IMR-90 (cell line): ENCODE measurements at regions not wholly inside any gene's neighbourhood (a gene's known extent, or its start where the extent isn't known, plus 50 kb on each side); places are given as distances from the start of the nearest gene placed in this dataset.

Experiments
- ATAC-seq: fragments of 200-7000 bp; cut with Tn5 transposase; 2 replicates; pipeline ENCODE4 v1.9.1; 2020; ENCODE audit warnings: low read depth, mild to moderate bottlenecking, moderate library complexity
- BruUV-seq: library from RNA; stranded (reverse); fragments of 400-500 nt; replicated peaks from 2 replicates; lab custom pipeline; 2021; lab: Mats Ljungman, UMichigan
- CTCF ChIA-PET: fragments of 300-600 bp; formaldehyde crosslinking; extraction: SDS; loops from one replicate; lab custom pipeline; 2021; ENCODE audit warnings: antibody characterized with exemption; lab: Yijun Ruan, JAX
- POLR2A ChIA-PET: fragments of 300-600 bp; sonication (Branson Sonifier 250); formaldehyde crosslinking; loops from one replicate; lab custom pipeline; 2022; ENCODE audit warnings: antibody characterized with exemption; ENCODE audit not compliant: unreplicated experiment; lab: Charles Lee
- DNase-seq: peaks from one replicate; pipeline ENCODE4 v3.0.0; 2013
- H2AFZ ChIP-seq: replicated peaks from 2 replicates; pipeline ENCODE3; 2013; ENCODE audit warnings: low read length, mild to moderate bottlenecking; ENCODE audit not compliant: poor library complexity
- H2AK5ac ChIP-seq: 2 replicates; pipeline ENCODE4 v1.6.1; 2013; ENCODE audit warnings: low read depth, low read length, inconsistent platforms
- H2AK9ac ChIP-seq: replicated peaks from 2 replicates; pipeline ENCODE3; 2013; ENCODE audit warnings: mild to moderate bottlenecking, low read depth, low read length, moderate library complexity; ENCODE audit not compliant: poor library complexity
- H2BK120ac ChIP-seq: 2 replicates; pipeline ENCODE4 v1.6.1; 2013; ENCODE audit warnings: low read depth, low read length, inconsistent platforms
- H2BK15ac ChIP-seq: 3 replicates; pipeline ENCODE4 v1.6.1; 2013; ENCODE audit warnings: low read depth, low read length, inconsistent platforms
- H2BK20ac ChIP-seq: 2 replicates; pipeline ENCODE4 v1.6.1; 2013; ENCODE audit warnings: low read depth, mild to moderate bottlenecking, inconsistent platforms, low read length, moderate library complexity
- H2BK5ac ChIP-seq: 2 replicates; pipeline ENCODE4 v1.6.1; 2013; ENCODE audit warnings: mild to moderate bottlenecking, low read depth, low read length, inconsistent platforms; ENCODE audit not compliant: poor library complexity, severe bottlenecking
- H3K14ac ChIP-seq: replicated peaks from 2 replicates; pipeline ENCODE4 v1.6.1; 2013; ENCODE audit warnings: low read depth, low read length, inconsistent platforms
- H3K18ac ChIP-seq: 2 replicates; pipeline ENCODE4 v1.6.1; 2013; ENCODE audit warnings: low read depth, low read length, control low read depth
- H3K23ac ChIP-seq: 2 replicates; pipeline ENCODE4 v1.6.1; 2013; ENCODE audit warnings: low read depth, low read length, inconsistent platforms
- H3K27ac ChIP-seq: 2 replicates; pipeline ENCODE4 v1.5.1; 2013; ENCODE audit warnings: mild to moderate bottlenecking, control low read depth, low read length; ENCODE audit not compliant: insufficient read depth
- H3K27me3 ChIP-seq: 2 replicates; pipeline ENCODE4 v1.6.1; 2013; ENCODE audit warnings: low read length; ENCODE audit not compliant: control insufficient read depth, insufficient read depth
- H3K36me3 ChIP-seq: 2 replicates; pipeline ENCODE4 v1.6.1; 2013; ENCODE audit warnings: low read length, mixed read lengths; ENCODE audit not compliant: control insufficient read depth, insufficient read depth
- H3K4ac ChIP-seq: 2 replicates; pipeline ENCODE4 v1.6.1; 2013; ENCODE audit warnings: low read depth, low read length, inconsistent platforms
- H3K4me1 ChIP-seq: 2 replicates; pipeline ENCODE4 v1.6.1; 2013; ENCODE audit warnings: low read length, mixed read lengths; ENCODE audit not compliant: control insufficient read depth, insufficient read depth
- H3K4me2 ChIP-seq: 2 replicates; pipeline ENCODE4 v1.6.1; 2013; ENCODE audit warnings: low read depth, mild to moderate bottlenecking, control low read depth, low read length, moderate library complexity
- H3K4me3 ChIP-seq: 2 replicates; pipeline ENCODE4 v1.5.1; 2013; ENCODE audit warnings: low read depth, mild to moderate bottlenecking, control low read depth, low read length, moderate library complexity; ENCODE audit not compliant: insufficient read depth
- H3K56ac ChIP-seq: 2 replicates; pipeline ENCODE4 v1.6.1; 2013; ENCODE audit warnings: low read length, inconsistent platforms; ENCODE audit not compliant: insufficient read depth; ENCODE audit errors: extremely low read depth
- H3K79me1 ChIP-seq, 2 experiments: 2 replicates each; pipeline ENCODE4 v1.6.1; 2013; ENCODE audit warnings: low read length in 2 of 2, inconsistent platforms in 1 of 2, low read depth in 1 of 2
- H3K9ac ChIP-seq: 2 replicates; pipeline ENCODE4 v1.6.1; 2013; ENCODE audit warnings: low read depth, low read length, control low read depth
- H3K9me1 ChIP-seq: 2 replicates; pipeline ENCODE4 v1.6.1; 2013; ENCODE audit warnings: low read length, inconsistent platforms; ENCODE audit not compliant: insufficient read depth
- H3K9me3 ChIP-seq: 2 replicates; pipeline ENCODE4 v1.6.1; 2013; ENCODE audit warnings: low read length; ENCODE audit not compliant: control insufficient read depth, insufficient read depth
- H4K20me1 ChIP-seq: 2 replicates; pipeline ENCODE4 v1.6.1; 2013; ENCODE audit warnings: low read length, inconsistent platforms; ENCODE audit not compliant: insufficient read depth
- H4K5ac ChIP-seq: 2 replicates; pipeline ENCODE4 v1.6.1; 2013; ENCODE audit warnings: mild to moderate bottlenecking, low read depth, low read length, control low read depth
- H4K8ac ChIP-seq, 2 experiments: 2 replicates each; pipeline ENCODE4 v1.6.1; 2013; ENCODE audit warnings: low read depth in 2 of 2, low read length in 2 of 2, control low read depth in 1 of 2, inconsistent platforms in 1 of 2
- H4K91ac ChIP-seq: 2 replicates; pipeline ENCODE4 v1.6.1; 2013; ENCODE audit warnings: low read depth, low read length, inconsistent platforms; ENCODE audit not compliant: insufficient read depth
- BHLHE40 ChIP-seq: fragments of 150-350 bp; IDR thresholded peaks from 2 replicates; pipeline ENCODE4 v1.6.1; 2016; ENCODE audit warnings: mild to moderate bottlenecking, low read depth, low read length
- CEBPB ChIP-seq: IDR thresholded peaks from 2 replicates; pipeline ENCODE4 v1.6.1; 2012; ENCODE audit warnings: low read depth, low read length, improper control_type of control experiment
- CHD1 ChIP-seq: IDR thresholded peaks from 2 replicates; pipeline ENCODE4 v1.6.1; 2012; ENCODE audit warnings: low read depth, low read length, improper control_type of control experiment
- FOS ChIP-seq: fragments of 150-350 bp; IDR thresholded peaks from 2 replicates; pipeline ENCODE4 v1.6.1; 2016; ENCODE audit warnings: low read depth, low read length
- MAZ ChIP-seq: IDR thresholded peaks from 2 replicates; pipeline ENCODE4 v1.6.1; 2012; ENCODE audit warnings: low read depth, mild to moderate bottlenecking, low read length, improper control_type of control experiment, moderate library complexity, borderline replicate concordance
- MXI1 ChIP-seq: IDR thresholded peaks from 2 replicates; pipeline ENCODE4 v1.6.1; 2012; ENCODE audit warnings: low read depth, mild to moderate bottlenecking, low read length, moderate library complexity, borderline replicate concordance
- NFE2L2 ChIP-seq: fragments of 150-350 bp; IDR thresholded peaks from 2 replicates; pipeline ENCODE4 v1.6.1; 2016; ENCODE audit warnings: low read depth, mild to moderate bottlenecking, low read length
- POLR2A ChIP-seq: IDR thresholded peaks from 2 replicates; pipeline ENCODE4 v1.6.1; 2012; ENCODE audit warnings: mild to moderate bottlenecking, low read depth, low read length
- RAD21 ChIP-seq: IDR thresholded peaks from 2 replicates; pipeline ENCODE4 v1.6.1; 2012; ENCODE audit warnings: low read length, improper control_type of control experiment
- RCOR1 ChIP-seq: IDR thresholded peaks from 2 replicates; pipeline ENCODE4 v1.6.1; 2012; ENCODE audit warnings: mild to moderate bottlenecking, low read length, improper control_type of control experiment; ENCODE audit not compliant: insufficient replicate concordance
- RFX5 ChIP-seq: IDR thresholded peaks from 2 replicates; pipeline ENCODE4 v1.8.0; 2012; ENCODE audit warnings: low read depth, mild to moderate bottlenecking, low read length, moderate library complexity
- SMC3 ChIP-seq: fragments of 150-350 bp; IDR thresholded peaks from 2 replicates; pipeline ENCODE4 v1.6.1; 2016; ENCODE audit warnings: low read depth, mild to moderate bottlenecking, antibody characterized with exemption, low read length, moderate library complexity
- WGBS, 2 experiments: methylation state at CpG; one replicate each; pipeline versions ENCODE4 v1.1.5 to v1.1.7; 2013; ENCODE audit warnings: missing lambda C conversion rate in 2 of 2; ENCODE audit not compliant: insufficient read length in 1 of 2; ENCODE audit errors: extremely low coverage in 2 of 2; 5-methylcytosine and 5-hydroxymethylcytosine counted together
- dilution Hi-C: fragments of 300-500 bp; cut with HindIII; formaldehyde crosslinking; loops from one replicate; pipeline ENCODE4 v1.14.3; 2018; ENCODE audit warnings: low sequenced_read_pairs; ENCODE audit not compliant: unreplicated experiment
- in situ Hi-C: fragments of 300-500 bp; cut with MboI; formaldehyde crosslinking; loops from 3 replicates; pipeline ENCODE4 v1.14.3; 2019; ENCODE audit warnings: low sequenced_read_pairs, inconsistent platforms, mixed read lengths
- intact Hi-C: fragments of 100-400 bp; cut with micrococcal nuclease; formaldehyde crosslinking; loops from 2 replicates; pipeline ENCODE4 v1.10.0; 2022
- TF ChIP-seq, protein P1 (sequence below): fragments of 150-350 bp; IDR thresholded peaks from 2 replicates; pipeline ENCODE4 v1.6.1; 2016; ENCODE audit warnings: low read depth, mild to moderate bottlenecking, low read length, moderate library complexity, borderline replicate concordance
- TF ChIP-seq, protein P2 (sequence below): conservative IDR thresholded peaks from 2 replicates; pipeline ENCODE4 v1.5.1; 2012; ENCODE audit warnings: mild to moderate bottlenecking, low read depth, low read length, improper control_type of control experiment
- TF ChIP-seq, protein P3 (sequence below): fragments of 150-350 bp; IDR thresholded peaks from 2 replicates; pipeline ENCODE4 v1.6.1; 2017; ENCODE audit warnings: mild to moderate bottlenecking, antibody characterized with exemption, low read length, low read depth

DNA sequence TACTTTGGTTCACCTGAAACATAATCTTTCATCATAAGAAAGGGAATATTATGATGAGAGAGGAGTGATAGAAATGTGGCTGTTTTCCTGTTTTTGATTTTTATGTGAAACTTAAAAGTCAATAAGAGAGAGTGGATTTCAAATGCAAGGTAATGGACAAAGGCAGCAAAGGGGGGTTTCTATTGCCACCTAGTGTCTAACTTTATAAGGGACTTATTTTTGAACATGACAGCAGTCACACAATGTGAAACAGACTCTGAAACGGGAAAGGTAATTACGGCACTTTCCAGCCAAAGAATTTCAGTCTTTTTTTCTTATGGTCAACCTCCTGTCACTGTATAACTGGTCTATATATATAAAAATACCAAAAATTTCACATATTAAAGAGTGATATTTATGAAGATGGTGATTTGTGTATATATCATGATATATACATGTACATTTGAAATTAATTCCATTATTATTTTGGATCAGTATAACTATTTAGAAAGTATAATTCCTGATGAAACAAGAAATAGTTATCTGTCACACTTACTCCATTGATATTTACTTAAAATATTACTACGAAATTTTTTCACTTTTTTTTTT lies 127.1 kb downstream of the FBXO8 start:
- no peaks in the 10 kb centered on the region for H3K4me1 ChIP-seq
- ChIA-PET CTCF (no interaction called here), POLR2A (no interaction called here)
- H3K4me3 ChIP-seq = no peak overlapping the region
- no peaks in the 10 kb centered on the region for H3K9me3 ChIP-seq
- BruUV-seq = no TSS peak
- no peak overlapping the region for H3K18ac ChIP-seq
- H4K5ac ChIP-seq = no peak overlapping the region
- no peak overlapping the region for H3K9ac ChIP-seq
- H4K20me1 ChIP-seq = no peaks in the 10 kb centered on the region
- no peaks in the 10 kb centered on the region for H3K36me3 ChIP-seq
- dilution Hi-C loops = no loop called here
- H2BK20ac ChIP-seq = no peak overlapping the region
- no peak for TF ChIP-seq MAZ
- TF ChIP-seq RFX5 = no peak
- TF ChIP-seq, protein P1, sequence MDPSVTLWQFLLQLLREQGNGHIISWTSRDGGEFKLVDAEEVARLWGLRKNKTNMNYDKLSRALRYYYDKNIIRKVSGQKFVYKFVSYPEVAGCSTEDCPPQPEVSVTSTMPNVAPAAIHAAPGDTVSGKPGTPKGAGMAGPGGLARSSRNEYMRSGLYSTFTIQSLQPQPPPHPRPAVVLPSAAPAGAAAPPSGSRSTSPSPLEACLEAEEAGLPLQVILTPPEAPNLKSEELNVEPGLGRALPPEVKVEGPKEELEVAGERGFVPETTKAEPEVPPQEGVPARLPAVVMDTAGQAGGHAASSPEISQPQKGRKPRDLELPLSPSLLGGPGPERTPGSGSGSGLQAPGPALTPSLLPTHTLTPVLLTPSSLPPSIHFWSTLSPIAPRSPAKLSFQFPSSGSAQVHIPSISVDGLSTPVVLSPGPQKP = no peak
- TF ChIP-seq NFE2L2 = no peak
- TF ChIP-seq RCOR1 = no peak
- TF ChIP-seq, protein P2, sequence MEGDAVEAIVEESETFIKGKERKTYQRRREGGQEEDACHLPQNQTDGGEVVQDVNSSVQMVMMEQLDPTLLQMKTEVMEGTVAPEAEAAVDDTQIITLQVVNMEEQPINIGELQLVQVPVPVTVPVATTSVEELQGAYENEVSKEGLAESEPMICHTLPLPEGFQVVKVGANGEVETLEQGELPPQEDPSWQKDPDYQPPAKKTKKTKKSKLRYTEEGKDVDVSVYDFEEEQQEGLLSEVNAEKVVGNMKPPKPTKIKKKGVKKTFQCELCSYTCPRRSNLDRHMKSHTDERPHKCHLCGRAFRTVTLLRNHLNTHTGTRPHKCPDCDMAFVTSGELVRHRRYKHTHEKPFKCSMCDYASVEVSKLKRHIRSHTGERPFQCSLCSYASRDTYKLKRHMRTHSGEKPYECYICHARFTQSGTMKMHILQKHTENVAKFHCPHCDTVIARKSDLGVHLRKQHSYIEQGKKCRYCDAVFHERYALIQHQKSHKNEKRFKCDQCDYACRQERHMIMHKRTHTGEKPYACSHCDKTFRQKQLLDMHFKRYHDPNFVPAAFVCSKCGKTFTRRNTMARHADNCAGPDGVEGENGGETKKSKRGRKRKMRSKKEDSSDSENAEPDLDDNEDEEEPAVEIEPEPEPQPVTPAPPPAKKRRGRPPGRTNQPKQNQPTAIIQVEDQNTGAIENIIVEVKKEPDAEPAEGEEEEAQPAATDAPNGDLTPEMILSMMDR = peak; percentile 54
- TF ChIP-seq, protein P3, sequence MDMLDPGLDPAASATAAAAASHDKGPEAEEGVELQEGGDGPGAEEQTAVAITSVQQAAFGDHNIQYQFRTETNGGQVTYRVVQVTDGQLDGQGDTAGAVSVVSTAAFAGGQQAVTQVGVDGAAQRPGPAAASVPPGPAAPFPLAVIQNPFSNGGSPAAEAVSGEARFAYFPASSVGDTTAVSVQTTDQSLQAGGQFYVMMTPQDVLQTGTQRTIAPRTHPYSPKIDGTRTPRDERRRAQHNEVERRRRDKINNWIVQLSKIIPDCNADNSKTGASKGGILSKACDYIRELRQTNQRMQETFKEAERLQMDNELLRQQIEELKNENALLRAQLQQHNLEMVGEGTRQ = no peak
- TF ChIP-seq SMC3 = peak; percentile 35
- no peak for TF ChIP-seq MXI1
- TF ChIP-seq POLR2A = no peak
- TF ChIP-seq BHLHE40 = no peak
- peak; percentile 52 for TF ChIP-seq RAD21
- no peak for TF ChIP-seq CHD1
- no peak for TF ChIP-seq FOS
- no peak for TF ChIP-seq CEBPB
- peaks cover 6% of the 10 kb centered on the region for H3K27me3 ChIP-seq
- H3K23ac ChIP-seq = no peak overlapping the region
- H4K91ac ChIP-seq = no peak overlapping the region
- H3K9me1 ChIP-seq = no peaks in the 10 kb centered on the region
- intact Hi-C loops = loop anchor here (1.0 to 2.0 kb wide), 3 partner anchors 162 to 736 kb away; no protein-coding TSS in a partner anchor
- no peak overlapping the region for H2BK120ac ChIP-seq
- H3K4me2 ChIP-seq = no peak overlapping the region
- ATAC-seq (peak; percentile 67), DNase-seq (peak; percentile 38)
- no peak overlapping the region for H3K56ac ChIP-seq
- no peaks in the 10 kb centered on the region for H3K79me1 ChIP-seq
- H3K27ac ChIP-seq = no peak overlapping the region
- in situ Hi-C loops = no loop called here
- H3K14ac ChIP-seq = no peak overlapping the region
- no CpG with 5 or more reads among the region's 3 CpGs for WGBS, 2 experiments
- H3K4ac ChIP-seq = no peak overlapping the region
- H2AFZ ChIP-seq = no peak overlapping the region
- H2AK9ac ChIP-seq = no peak overlapping the region
- H2BK5ac ChIP-seq = no peak overlapping the region
- no peak overlapping the region for H2AK5ac ChIP-seq
- no peak overlapping the region for H4K8ac ChIP-seq
- no peak overlapping the region for H2BK15ac ChIP-seq
